ENCODE measurements at regions not wholly inside any gene's neighbourhood (a gene's known extent, or its start where the extent isn't known, plus 50 kb on each side); places are given as distances from the start of the nearest gene placed in this dataset.

DNA sequence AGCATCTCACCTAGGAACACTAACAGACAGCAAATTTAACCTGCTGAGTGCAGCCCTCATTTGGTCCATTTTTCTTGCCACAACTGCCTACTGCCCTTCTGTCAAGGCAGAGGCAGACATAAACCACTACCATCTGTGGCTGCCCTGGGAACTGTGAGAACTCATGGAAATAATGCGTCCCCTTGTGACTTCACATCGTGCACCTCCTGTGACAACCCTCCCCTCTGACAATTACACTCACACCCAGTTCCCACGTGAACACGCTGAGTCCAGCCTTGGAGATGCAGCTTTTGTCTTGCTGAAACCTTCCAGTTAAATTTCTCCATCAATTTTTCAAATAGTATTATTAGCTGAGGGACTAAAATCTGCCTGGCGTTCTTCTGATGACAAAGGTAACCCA lies 193.1 kb upstream of the KLF14 start:
- H3K4me3 ChIP-seq (ENCODE audit: low read length), result no peak overlapping the region
- no peak overlapping the region for H3K27ac ChIP-seq (ENCODE audit: low read length)
- DNase-seq (no peak), ATAC-seq (peak in 1 of 2 donors; percentile 27)
- H3K9me3 ChIP-seq (ENCODE audit: control insufficient read depth, low read length), result no peaks in the 10 kb centered on the region
- intact Hi-C loops (cut with DNase I), result no loop called here
- no peaks in the 10 kb centered on the region for H3K27me3 ChIP-seq (ENCODE audit: control insufficient read depth, insufficient read depth)
- peaks cover 10% of the 10 kb centered on the region for H3K4me1 ChIP-seq (ENCODE audit: control insufficient read depth, insufficient read depth, low read length)
- 85% methylated on average over 5 of the region's 5 CpGs for whole genome bisulfite sequencing

- Histone ChIP-seq H3K27me3 (ENCODE audit: control insufficient read depth, insufficient read depth) (no peaks in the 10 kb centered on the region), H3K27ac (ENCODE audit: low read length) (no peak overlapping the region), H3K9me3 (ENCODE audit: control insufficient read depth, low read length) (no peaks in the 10 kb centered on the region), H3K4me1 (ENCODE audit: control insufficient read depth, insufficient read depth, low read length) (peaks cover 6% of the 10 kb centered on the region), H3K4me3 (ENCODE audit: low read length) (no peak overlapping the region)
- WGBS, result 75% methylated on average over 9 of the region's 9 CpGs
- intact Hi-C loops (cut with DNase I), result no loop called here
- no peak for DNase-seq
- ATAC-seq, result no peak
These were observed 193.6 kb upstream of the KLF14 start for GRCh38 chr7:130927564-130927963.

DNA sequence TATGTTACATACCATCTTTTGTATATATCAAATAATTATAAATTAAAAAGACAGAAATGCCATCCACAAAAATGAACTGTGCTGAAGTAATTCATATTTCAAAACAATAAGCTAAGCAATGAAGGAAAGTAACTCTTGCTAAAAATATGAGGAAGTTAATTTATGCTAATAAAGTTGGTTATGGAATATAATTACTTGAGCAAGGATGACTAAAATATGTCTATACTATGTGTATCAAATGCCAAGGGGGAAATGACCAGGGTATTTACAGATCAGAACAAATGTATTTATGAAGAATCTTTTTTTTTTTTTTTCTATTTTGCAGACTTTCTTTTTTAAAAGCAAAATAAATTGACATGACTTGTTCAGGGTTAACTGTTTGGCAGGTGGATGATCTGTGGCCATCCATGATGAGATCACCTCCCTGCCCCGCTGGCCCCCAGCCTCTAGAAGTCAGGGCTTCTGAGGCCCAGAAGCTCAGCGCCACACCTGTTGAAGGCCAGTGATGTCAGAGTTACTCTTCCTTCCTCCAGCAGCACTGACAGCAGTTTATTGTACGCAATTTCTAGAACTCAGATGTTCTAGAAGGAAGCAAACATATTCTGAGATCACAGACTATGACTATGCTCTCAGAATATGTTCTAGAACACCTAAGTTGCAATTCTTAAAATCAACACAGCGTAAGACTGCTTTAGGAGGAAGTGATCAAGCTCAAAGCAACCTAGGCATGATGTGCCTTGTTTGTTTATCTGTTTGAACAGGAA lies 196.1 kb upstream of the KLF14 start:
- H3K9me3 ChIP-seq (ENCODE audit: control insufficient read depth, low read length), result no peaks in the 10 kb centered on the region
- H3K27me3 ChIP-seq (ENCODE audit: control insufficient read depth, insufficient read depth), result no peaks in the 10 kb centered on the region
- no peak for ATAC-seq
- intact Hi-C loops (cut with DNase I), result no loop called here
- WGBS, result 80% methylated on average over 4 of the region's 4 CpGs
- no peak for DNase-seq
- peak overlapping the region; percentile 23 for H3K27ac ChIP-seq (ENCODE audit: low read length)
- H3K4me1 ChIP-seq (ENCODE audit: control insufficient read depth, insufficient read depth, low read length), result peaks cover 12% of the 10 kb centered on the region
- H3K4me3 ChIP-seq (ENCODE audit: low read length), result no peak overlapping the region

DNA sequence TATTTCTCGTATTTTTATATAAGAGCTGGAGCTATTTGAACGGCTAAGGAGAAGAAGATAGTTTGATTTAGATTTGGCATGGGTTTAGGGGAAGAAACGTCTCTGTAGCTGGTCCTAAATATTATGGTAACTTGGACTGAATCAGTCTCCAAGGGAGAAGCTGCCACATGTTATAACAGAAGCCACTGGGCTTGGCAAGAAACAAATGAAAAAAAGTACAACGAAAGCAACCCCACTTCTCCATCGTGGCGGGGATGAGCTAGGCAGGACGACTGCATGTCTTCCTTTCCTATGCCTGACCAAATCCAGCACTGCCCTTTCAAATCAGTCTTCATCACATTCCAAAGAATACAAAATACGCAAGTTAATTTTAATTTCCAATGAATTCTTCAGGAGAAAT lies 196.7 kb upstream of the KLF14 start:
- ATAC-seq (no peak), DNase-seq (no peak)
- Histone ChIP-seq H3K27ac (ENCODE audit: low read length) (peak overlapping the region; percentile 33), H3K9me3 (ENCODE audit: control insufficient read depth, low read length) (no peaks in the 10 kb centered on the region), H3K27me3 (ENCODE audit: control insufficient read depth, insufficient read depth) (no peaks in the 10 kb centered on the region), H3K4me1 (ENCODE audit: control insufficient read depth, insufficient read depth, low read length) (peaks cover 16% of the 10 kb centered on the region), H3K4me3 (ENCODE audit: low read length) (no peak overlapping the region)
- WGBS, result 65% methylated on average over 8 of the region's 8 CpGs
- intact Hi-C loops (cut with DNase I), result no loop called here

GRCh38 chr7:130931423-130931822 lies 197.4 kb upstream of the KLF14 start:
- Histone ChIP-seq H3K27ac (ENCODE audit: low read length) (no peak overlapping the region), H3K4me1 (ENCODE audit: control insufficient read depth, insufficient read depth, low read length) (peaks cover 16% of the 10 kb centered on the region), H3K27me3 (ENCODE audit: control insufficient read depth, insufficient read depth) (no peaks in the 10 kb centered on the region), H3K9me3 (ENCODE audit: control insufficient read depth, low read length) (no peaks in the 10 kb centered on the region), H3K4me3 (ENCODE audit: low read length) (no peak overlapping the region)
- intact Hi-C loops (cut with DNase I), result no loop called here
- no peak for ATAC-seq
- 96% methylated on average over 3 of the region's 3 CpGs for WGBS
- no peak for DNase-seq

DNA sequence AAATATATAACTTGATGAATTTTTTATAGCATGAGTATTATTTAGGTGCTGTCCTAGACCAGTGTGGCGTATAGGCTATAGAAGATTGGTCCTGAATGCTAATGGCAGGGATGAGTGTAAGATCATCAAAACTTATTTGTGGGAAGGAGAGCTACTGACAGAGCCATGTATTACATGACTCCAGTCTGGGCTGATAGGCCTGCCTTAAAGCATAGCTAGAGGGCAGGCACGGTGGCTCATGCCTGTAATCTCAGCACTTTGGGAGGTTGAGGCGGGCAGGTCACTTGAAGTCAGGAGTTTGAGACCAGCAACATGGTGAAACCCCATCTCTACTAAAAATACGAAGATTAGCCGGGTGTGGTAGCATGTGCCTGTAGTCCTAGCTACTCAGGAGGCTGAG lies 198.1 kb upstream of the KLF14 start:
- Histone ChIP-seq H3K9me3 (ENCODE audit: control insufficient read depth, low read length) (no peaks in the 10 kb centered on the region), H3K4me3 (ENCODE audit: low read length) (no peak overlapping the region), H3K4me1 (ENCODE audit: control insufficient read depth, insufficient read depth, low read length) (peaks cover 19% of the 10 kb centered on the region), H3K27me3 (ENCODE audit: control insufficient read depth, insufficient read depth) (no peaks in the 10 kb centered on the region), H3K27ac (ENCODE audit: low read length) (no peak overlapping the region)
- DNase-seq (no peak), ATAC-seq (no peak)
- 92% methylated on average over 5 of the region's 5 CpGs for WGBS
- intact Hi-C loops (cut with DNase I), result no loop called here

DNA sequence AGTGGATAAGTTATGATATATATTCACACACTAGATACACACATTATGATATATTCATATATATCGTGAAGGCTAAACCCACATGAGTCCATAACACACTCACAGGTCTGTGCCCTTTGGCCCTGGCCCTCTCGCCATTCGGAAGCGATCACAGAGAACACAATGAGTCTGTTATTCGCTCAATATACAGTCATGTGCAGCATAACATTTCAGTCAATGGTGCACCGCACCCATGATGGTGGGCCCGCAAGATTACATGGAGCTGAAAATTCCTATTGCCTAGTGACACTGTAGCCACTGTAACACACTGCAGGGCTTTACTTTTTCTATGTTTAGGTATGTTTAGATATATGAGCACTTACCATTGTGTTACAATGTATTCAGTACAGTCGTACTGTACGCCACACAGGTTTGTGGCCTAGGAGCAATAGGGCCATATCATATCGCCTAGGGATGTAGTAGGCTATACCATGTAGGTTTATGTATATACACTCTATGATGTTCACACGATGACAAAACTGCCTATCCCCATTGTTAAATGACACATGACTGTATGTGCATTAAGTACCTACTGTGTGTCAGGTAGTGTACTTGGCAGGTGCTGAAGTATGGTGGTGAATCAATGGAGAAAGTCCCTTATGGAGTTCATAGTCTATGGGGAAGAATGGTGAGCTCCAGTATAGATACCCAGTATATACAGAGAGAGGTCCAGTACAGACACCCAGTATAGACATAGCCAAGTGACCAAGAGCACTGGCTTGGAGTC lies 198.8 kb upstream of the KLF14 start:
- intact Hi-C loops (cut with DNase I), result no loop called here
- no peak for ATAC-seq
- H3K27ac ChIP-seq (ENCODE audit: low read length), result no peak overlapping the region

GRCh38 chr7:130933919-130934318 lies 199.9 kb upstream of the KLF14 start:
- no peak overlapping the region for H3K27ac ChIP-seq (ENCODE audit: low read length)

More for the DNA sequence above, 198.8 kb upstream of the KLF14 start:
- Histone ChIP-seq H3K4me3 (ENCODE audit: low read length) (no peak overlapping the region), H3K9me3 (ENCODE audit: control insufficient read depth, low read length) (no peaks in the 10 kb centered on the region), H3K27me3 (ENCODE audit: control insufficient read depth, insufficient read depth) (no peaks in the 10 kb centered on the region), H3K4me1 (ENCODE audit: control insufficient read depth, insufficient read depth, low read length) (peaks cover 15% of the 10 kb centered on the region)
- 87% methylated on average over 11 of the region's 11 CpGs for WGBS
- DNase-seq, result no peak

DNA sequence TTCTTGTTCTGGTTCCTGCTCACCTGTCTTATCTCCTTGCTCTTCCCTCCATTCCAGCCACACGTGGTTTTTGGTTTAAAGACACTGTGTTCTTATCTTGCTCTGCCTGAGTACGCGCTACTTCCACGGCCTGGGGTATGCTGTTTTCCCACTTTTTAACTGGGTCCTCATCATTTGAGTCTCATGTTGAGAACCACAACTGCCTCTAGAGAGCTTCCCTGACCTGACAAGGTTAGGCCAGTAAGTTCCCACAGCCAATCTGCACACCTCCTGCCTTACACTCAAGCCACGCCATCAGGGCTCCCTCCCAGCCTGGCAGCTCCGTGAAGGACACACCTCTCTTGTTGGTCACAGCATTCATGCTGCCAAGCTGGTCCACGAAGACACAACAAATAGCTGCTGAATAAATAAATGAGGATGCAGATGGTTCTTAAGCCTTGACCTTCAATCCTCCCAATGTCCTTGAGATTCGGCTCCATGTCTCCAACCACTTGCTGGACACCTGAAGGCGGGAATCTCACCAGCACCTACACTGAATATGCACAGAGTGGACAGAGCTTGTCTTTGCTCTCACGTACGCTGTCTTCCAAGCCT lies 201.7 kb upstream of the KLF14 start:
- 85% methylated on average over 11 of the region's 11 CpGs for WGBS
- no peak for DNase-seq
- no peaks in the 10 kb centered on the region for H3K9me3 ChIP-seq (ENCODE audit: control insufficient read depth, low read length)
- H3K4me3 ChIP-seq (ENCODE audit: low read length), result no peak overlapping the region
- H3K4me1 ChIP-seq (ENCODE audit: control insufficient read depth, insufficient read depth, low read length), result peaks cover 15% of the 10 kb centered on the region
- H3K27me3 ChIP-seq (ENCODE audit: control insufficient read depth, insufficient read depth), result no peaks in the 10 kb centered on the region
- ATAC-seq, result peak in 1 of 2 donors; percentile 18
- H3K27ac ChIP-seq (ENCODE audit: low read length), result peak overlapping the region; percentile 3
- intact Hi-C loops (cut with DNase I), result no loop called here

More at GRCh38 chr7:130933919-130934318, 199.9 kb upstream of the KLF14 start:
- no peaks in the 10 kb centered on the region for H3K9me3 ChIP-seq (ENCODE audit: control insufficient read depth, low read length)
- no peak overlapping the region for H3K4me3 ChIP-seq (ENCODE audit: low read length)
- DNase-seq (no peak), ATAC-seq (no peak)
- WGBS, result 88% methylated on average over 4 of the region's 4 CpGs
- H3K4me1 ChIP-seq (ENCODE audit: control insufficient read depth, insufficient read depth, low read length), result peaks cover 15% of the 10 kb centered on the region
- H3K27me3 ChIP-seq (ENCODE audit: control insufficient read depth, insufficient read depth), result no peaks in the 10 kb centered on the region
- intact Hi-C loops (cut with DNase I), result no loop called here

DNA sequence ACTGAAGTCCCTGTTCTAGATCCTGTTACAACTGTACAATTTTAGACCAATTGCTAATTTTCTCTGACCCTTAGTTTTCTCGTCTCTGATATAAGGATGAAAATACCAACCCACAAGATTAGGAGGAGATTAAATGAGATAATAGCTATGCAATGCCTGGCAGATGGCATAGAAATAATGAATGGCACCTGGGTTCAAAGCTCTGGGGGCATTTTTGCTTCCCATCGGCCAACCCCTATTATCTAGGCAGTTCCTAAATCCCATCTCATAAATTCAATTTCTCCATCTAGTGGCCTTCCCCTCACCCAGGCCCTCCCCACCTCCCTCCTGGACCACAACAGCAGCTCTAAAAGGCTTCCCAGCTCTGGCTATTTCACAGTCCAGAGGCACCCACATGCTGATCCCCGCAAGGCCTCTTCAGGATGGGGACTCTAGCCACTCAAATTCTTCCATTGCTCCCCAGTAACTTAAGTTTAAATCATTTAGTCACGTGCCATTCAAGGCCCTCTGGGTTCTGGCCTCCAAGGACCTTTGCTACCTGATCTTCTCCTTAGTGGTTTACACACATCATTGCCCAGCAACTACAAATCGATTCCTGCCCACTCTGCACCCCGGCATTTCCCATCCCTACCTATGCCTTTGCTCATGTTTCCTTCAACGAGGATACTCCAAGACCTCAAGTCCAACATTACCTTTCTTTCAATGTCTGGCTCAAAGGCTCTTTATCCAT lies 202.4 kb upstream of the KLF14 start:
- 82% methylated on average over 7 of the region's 7 CpGs for WGBS
- peaks cover 17% of the 10 kb centered on the region for H3K4me1 ChIP-seq (ENCODE audit: control insufficient read depth, insufficient read depth, low read length)
- ATAC-seq (no peak), DNase-seq (no peak)
- no peaks in the 10 kb centered on the region for H3K27me3 ChIP-seq (ENCODE audit: control insufficient read depth, insufficient read depth)
- intact Hi-C loops (cut with DNase I), result no loop called here
- no peaks in the 10 kb centered on the region for H3K9me3 ChIP-seq (ENCODE audit: control insufficient read depth, low read length)
- H3K27ac ChIP-seq (ENCODE audit: low read length), result peak overlapping the region; percentile 38
- H3K4me3 ChIP-seq (ENCODE audit: low read length), result no peak overlapping the region

GRCh38 chr7:130937016-130937415 lies 203.0 kb upstream of the KLF14 start:
- H3K4me3 ChIP-seq (ENCODE audit: low read length), result no peak overlapping the region
- H3K27ac ChIP-seq (ENCODE audit: low read length), result no peak overlapping the region
- no peak for DNase-seq
- intact Hi-C loops (cut with DNase I), result no loop called here
- WGBS, result 98% methylated on average over 2 of the region's 2 CpGs
- H3K27me3 ChIP-seq (ENCODE audit: control insufficient read depth, insufficient read depth), result no peaks in the 10 kb centered on the region
- ATAC-seq, result no peak
- peaks cover 17% of the 10 kb centered on the region for H3K4me1 ChIP-seq (ENCODE audit: control insufficient read depth, insufficient read depth, low read length)
- H3K9me3 ChIP-seq (ENCODE audit: control insufficient read depth, low read length), result no peaks in the 10 kb centered on the region
